GM23338 (cell line): ENCODE measurements at regions not wholly inside any gene's neighbourhood (a gene's known extent, or its start where the extent isn't known, plus 50 kb on each side); places are given as distances from the start of the nearest gene placed in this dataset.

ENCODE experiments used
- ATAC-seq: fragments of 200-7000 bp; cut with Tn5 transposase; 3 replicates; pipeline ENCODE4 v1.9.1; 2020
- DNase-seq: peaks from one replicate; pipeline ENCODE4 v3.0.0-alpha.2; 2015; ENCODE audit warnings: low spot score
- H2AFZ ChIP-seq: fragments of 200-600 bp; sonication (generic); 2 replicates; pipeline ENCODE4 v1.8.0; 2016; ENCODE audit warnings: antibody characterized with exemption, mild to moderate bottlenecking, moderate library complexity
- H3F3A ChIP-seq: fragments of 200-600 bp; sonication (generic); replicated peaks from 2 replicates; pipeline ENCODE4 v1.8.0; 2017; ENCODE audit warnings: antibody characterized with exemption, mixed run types, low read depth
- H3K27ac ChIP-seq: fragments of 200-600 bp; sonication (generic); 2 replicates; pipeline ENCODE4 v1.6.1; 2016; ENCODE audit warnings: low read depth
- H3K27me3 ChIP-seq: fragments of 200-600 bp; sonication (generic); 2 replicates; pipeline ENCODE4 v1.8.0; 2016; ENCODE audit warnings: mild to moderate bottlenecking, mixed run types, moderate library complexity; ENCODE audit not compliant: insufficient read depth
- H3K36me3 ChIP-seq: fragments of 200-600 bp; sonication (generic); 2 replicates; pipeline ENCODE4 v1.8.0; 2016; ENCODE audit warnings: mild to moderate bottlenecking; ENCODE audit not compliant: insufficient read depth
- H3K4me1 ChIP-seq: fragments of 200-600 bp; sonication (generic); 2 replicates; pipeline ENCODE4 v1.8.0; 2016; ENCODE audit warnings: mild to moderate bottlenecking, moderate library complexity; ENCODE audit not compliant: insufficient read depth
- H3K4me2 ChIP-seq: fragments of 200-600 bp; sonication (generic); 2 replicates; pipeline ENCODE4 v1.7.1; 2017; ENCODE audit warnings: mixed run types
- H3K4me3 ChIP-seq: fragments of 200-600 bp; sonication (generic); 2 replicates; pipeline ENCODE4 v1.6.1; 2016; ENCODE audit warnings: mixed run types
- H3K79me2 ChIP-seq: fragments of 200-600 bp; sonication (generic); replicated peaks from 2 replicates; pipeline ENCODE4 v1.8.0; 2017; ENCODE audit warnings: mild to moderate bottlenecking; ENCODE audit not compliant: insufficient read depth
- H3K9me2 ChIP-seq: fragments of 200-600 bp; sonication (generic); 2 replicates; pipeline ENCODE4 v1.8.0; 2017; ENCODE audit not compliant: insufficient read depth
- H4K20me1 ChIP-seq: fragments of 200-600 bp; sonication (generic); replicated peaks from 2 replicates; pipeline ENCODE4 v1.8.0; 2017; ENCODE audit warnings: mild to moderate bottlenecking; ENCODE audit not compliant: insufficient read depth
- H3K27ac Mint-ChIP-seq: 2 replicates; pipeline ENCODE4 v1.8.0; 2020; ENCODE audit warnings: inconsistent platforms, mild to moderate bottlenecking, moderate library complexity, mixed read lengths
- H3K27me3 Mint-ChIP-seq: 3 replicates; pipeline ENCODE4 v1.8.0; 2022; ENCODE audit warnings: low read depth, mild to moderate bottlenecking, moderate library complexity, mixed read lengths, inconsistent platforms; ENCODE audit not compliant: insufficient read depth, poor library complexity
- H3K36me3 Mint-ChIP-seq: 3 replicates; pipeline ENCODE4 v1.8.0; 2021; ENCODE audit warnings: low read depth, mild to moderate bottlenecking, inconsistent platforms, moderate library complexity, mixed read lengths
- H3K4me1 Mint-ChIP-seq: 3 replicates; pipeline ENCODE4 v1.8.0; 2020; ENCODE audit warnings: mild to moderate bottlenecking, inconsistent platforms, mixed read lengths
- H3K4me3 Mint-ChIP-seq: 3 replicates; pipeline ENCODE4 v1.8.0; 2021; ENCODE audit warnings: moderate library complexity, mild to moderate bottlenecking, inconsistent platforms, mixed read lengths
- H3K9me3 Mint-ChIP-seq: 3 replicates; pipeline ENCODE4 v1.8.0; 2020; ENCODE audit warnings: moderate library complexity, mild to moderate bottlenecking, inconsistent platforms, mixed read lengths
- CREB1 ChIP-seq: fragments of 250-450 bp; sonication (Bioruptor Pico); IDR thresholded peaks from 2 replicates; pipeline ENCODE4 v1.5.0; 2020; ENCODE audit warnings: low read depth, mild to moderate bottlenecking, moderate library complexity
- EZH2 ChIP-seq: fragments of 200-600 bp; sonication (generic); IDR thresholded peaks from one replicate; pipeline ENCODE4 v1.8.0; 2017; ENCODE audit warnings: antibody characterized with exemption, mild to moderate bottlenecking, low read depth; ENCODE audit not compliant: unreplicated experiment
- NANOG ChIP-seq: IDR thresholded peaks from 2 replicates; pipeline ENCODE4 v1.6.1; 2016; ENCODE audit warnings: antibody characterized with exemption, borderline replicate concordance
- POLR2AphosphoS5 ChIP-seq: IDR thresholded peaks from 2 replicates; pipeline ENCODE4 v1.6.1; 2016; ENCODE audit warnings: antibody characterized with exemption, low read depth
- STAT1 ChIP-seq: IDR thresholded peaks from one replicate; pipeline ENCODE4 v1.6.1; 2016; ENCODE audit warnings: antibody characterized with exemption; ENCODE audit not compliant: unreplicated experiment
- ZNF114 ChIP-seq: fragments of 250-450 bp; sonication (Bioruptor Pico); IDR thresholded peaks from 2 replicates; pipeline ENCODE4 v1.5.0; 2020; ENCODE audit warnings: mild to moderate bottlenecking, moderate library complexity
- ZNF331 ChIP-seq: fragments of 250-450 bp; sonication (Bioruptor Pico); IDR thresholded peaks from 2 replicates; pipeline ENCODE4 v1.5.0; 2020; ENCODE audit warnings: low read depth, mild to moderate bottlenecking, moderate library complexity
- TF ChIP-seq, protein P1 (sequence below): IDR thresholded peaks from one replicate; pipeline ENCODE4 v1.6.1; 2018; ENCODE audit warnings: antibody characterized with exemption; ENCODE audit not compliant: unreplicated experiment
- TF ChIP-seq, protein P2 (sequence below), 2 experiments: fragments of 200-600 bp in 1 of 2; sonication (generic) in 1 of 2; conservative IDR thresholded peaks; 2 replicates each; pipeline versions ENCODE4 v1.5.1 to v1.6.1; 2016 to 2017; ENCODE audit warnings: antibody characterized with exemption in 2 of 2, low read depth in 2 of 2, mild to moderate bottlenecking in 2 of 2, moderate library complexity in 1 of 2
- TF ChIP-seq, protein P3 (sequence below): IDR thresholded peaks from 2 replicates; pipeline ENCODE4 v1.6.1; 2016; ENCODE audit warnings: antibody characterized with exemption

DNA sequence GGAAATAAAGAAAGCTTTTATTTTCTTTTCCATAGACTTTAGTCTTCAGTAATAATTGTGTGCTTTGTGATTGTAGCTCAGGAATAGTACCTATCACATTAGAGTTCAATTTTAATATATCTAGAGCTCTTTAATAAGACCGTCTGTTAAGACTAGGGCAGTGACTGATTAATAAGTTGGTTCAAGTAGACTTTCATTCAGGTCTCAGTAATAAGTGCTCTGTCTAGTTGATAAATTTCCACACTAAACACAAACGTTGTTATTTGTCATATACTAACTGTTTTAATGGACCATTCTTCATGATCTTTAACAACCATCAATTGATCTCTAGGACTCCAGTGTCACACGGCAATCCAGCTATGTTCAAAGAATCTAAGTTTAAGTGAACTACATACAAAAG, 474.5 kb upstream of the ADGRL2 start:
- no peak overlapping the region for H3K4me3 Mint-ChIP-seq
- H3K36me3 Mint-ChIP-seq, result no peaks in the 10 kb centered on the region
- Histone ChIP-seq H3K4me3 (no peak overlapping the region), H3K4me1 (peaks cover 18% of the 10 kb centered on the region), H4K20me1 (no peaks in the 10 kb centered on the region), H3K4me2 (no peak overlapping the region), H2AFZ (no peak overlapping the region), H3K9me2 (no peaks in the 10 kb centered on the region), H3K27me3 (no peaks in the 10 kb centered on the region), H3K27ac (no peak overlapping the region), H3K79me2 (no peaks in the 10 kb centered on the region), H3K36me3 (no peaks in the 10 kb centered on the region), H3F3A (no peaks in the 10 kb centered on the region)
- H3K9me3 Mint-ChIP-seq, result no peaks in the 10 kb centered on the region
- ATAC-seq (no peak), DNase-seq (no peak)
- H3K27me3 Mint-ChIP-seq, result peaks cover 1% of the 10 kb centered on the region
- H3K27ac Mint-ChIP-seq, result no peak overlapping the region; the same call in 1 of the 2 replicates
- peaks cover 32% of the 10 kb centered on the region for H3K4me1 Mint-ChIP-seq
- TF ChIP-seq, protein P1, sequence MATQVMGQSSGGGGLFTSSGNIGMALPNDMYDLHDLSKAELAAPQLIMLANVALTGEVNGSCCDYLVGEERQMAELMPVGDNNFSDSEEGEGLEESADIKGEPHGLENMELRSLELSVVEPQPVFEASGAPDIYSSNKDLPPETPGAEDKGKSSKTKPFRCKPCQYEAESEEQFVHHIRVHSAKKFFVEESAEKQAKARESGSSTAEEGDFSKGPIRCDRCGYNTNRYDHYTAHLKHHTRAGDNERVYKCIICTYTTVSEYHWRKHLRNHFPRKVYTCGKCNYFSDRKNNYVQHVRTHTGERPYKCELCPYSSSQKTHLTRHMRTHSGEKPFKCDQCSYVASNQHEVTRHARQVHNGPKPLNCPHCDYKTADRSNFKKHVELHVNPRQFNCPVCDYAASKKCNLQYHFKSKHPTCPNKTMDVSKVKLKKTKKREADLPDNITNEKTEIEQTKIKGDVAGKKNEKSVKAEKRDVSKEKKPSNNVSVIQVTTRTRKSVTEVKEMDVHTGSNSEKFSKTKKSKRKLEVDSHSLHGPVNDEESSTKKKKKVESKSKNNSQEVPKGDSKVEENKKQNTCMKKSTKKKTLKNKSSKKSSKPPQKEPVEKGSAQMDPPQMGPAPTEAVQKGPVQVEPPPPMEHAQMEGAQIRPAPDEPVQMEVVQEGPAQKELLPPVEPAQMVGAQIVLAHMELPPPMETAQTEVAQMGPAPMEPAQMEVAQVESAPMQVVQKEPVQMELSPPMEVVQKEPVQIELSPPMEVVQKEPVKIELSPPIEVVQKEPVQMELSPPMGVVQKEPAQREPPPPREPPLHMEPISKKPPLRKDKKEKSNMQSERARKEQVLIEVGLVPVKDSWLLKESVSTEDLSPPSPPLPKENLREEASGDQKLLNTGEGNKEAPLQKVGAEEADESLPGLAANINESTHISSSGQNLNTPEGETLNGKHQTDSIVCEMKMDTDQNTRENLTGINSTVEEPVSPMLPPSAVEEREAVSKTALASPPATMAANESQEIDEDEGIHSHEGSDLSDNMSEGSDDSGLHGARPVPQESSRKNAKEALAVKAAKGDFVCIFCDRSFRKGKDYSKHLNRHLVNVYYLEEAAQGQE, result no peak

DNA sequence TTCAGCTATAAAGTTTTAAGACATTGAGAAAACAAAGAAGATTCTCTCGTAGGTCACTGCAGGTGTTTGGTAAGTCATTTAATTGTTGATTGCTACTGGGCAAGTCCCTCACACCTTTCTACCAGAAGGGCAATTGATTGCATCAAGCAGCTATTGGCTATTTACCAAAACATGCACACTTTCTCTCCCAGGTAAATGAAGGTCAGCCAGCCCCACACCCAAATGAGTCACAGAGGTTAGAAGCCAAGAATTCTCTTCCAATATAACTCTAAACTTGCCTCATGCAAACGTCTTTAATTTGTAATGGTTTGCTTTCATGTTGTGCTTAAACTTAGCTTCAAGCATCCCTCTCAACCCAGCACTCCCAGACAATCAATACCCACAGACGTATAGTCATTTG, 475.3 kb upstream of the ADGRL2 start:
- Mint-ChIP-seq H3K27me3 (peaks cover 1% of the 10 kb centered on the region), H3K4me3 (no peak overlapping the region)
- no peaks in the 10 kb centered on the region; the same call in 1 of the 2 replicates for H3K9me2 ChIP-seq
- TF ChIP-seq, protein P2, sequence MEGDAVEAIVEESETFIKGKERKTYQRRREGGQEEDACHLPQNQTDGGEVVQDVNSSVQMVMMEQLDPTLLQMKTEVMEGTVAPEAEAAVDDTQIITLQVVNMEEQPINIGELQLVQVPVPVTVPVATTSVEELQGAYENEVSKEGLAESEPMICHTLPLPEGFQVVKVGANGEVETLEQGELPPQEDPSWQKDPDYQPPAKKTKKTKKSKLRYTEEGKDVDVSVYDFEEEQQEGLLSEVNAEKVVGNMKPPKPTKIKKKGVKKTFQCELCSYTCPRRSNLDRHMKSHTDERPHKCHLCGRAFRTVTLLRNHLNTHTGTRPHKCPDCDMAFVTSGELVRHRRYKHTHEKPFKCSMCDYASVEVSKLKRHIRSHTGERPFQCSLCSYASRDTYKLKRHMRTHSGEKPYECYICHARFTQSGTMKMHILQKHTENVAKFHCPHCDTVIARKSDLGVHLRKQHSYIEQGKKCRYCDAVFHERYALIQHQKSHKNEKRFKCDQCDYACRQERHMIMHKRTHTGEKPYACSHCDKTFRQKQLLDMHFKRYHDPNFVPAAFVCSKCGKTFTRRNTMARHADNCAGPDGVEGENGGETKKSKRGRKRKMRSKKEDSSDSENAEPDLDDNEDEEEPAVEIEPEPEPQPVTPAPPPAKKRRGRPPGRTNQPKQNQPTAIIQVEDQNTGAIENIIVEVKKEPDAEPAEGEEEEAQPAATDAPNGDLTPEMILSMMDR (conservative IDR thresholded peaks at IDR 0.05; ENCODE audit: low read depth in 2 of 2), result no peak
- TF ChIP-seq NANOG (no peak), ZNF114 (CRISPR knock-in tag) (no peak), POLR2AphosphoS5 (no peak), STAT1 (no peak), CREB1 (no peak), EZH2 (no peak), ZNF331 (CRISPR knock-in tag) (no peak)
- TF ChIP-seq, protein P3, sequence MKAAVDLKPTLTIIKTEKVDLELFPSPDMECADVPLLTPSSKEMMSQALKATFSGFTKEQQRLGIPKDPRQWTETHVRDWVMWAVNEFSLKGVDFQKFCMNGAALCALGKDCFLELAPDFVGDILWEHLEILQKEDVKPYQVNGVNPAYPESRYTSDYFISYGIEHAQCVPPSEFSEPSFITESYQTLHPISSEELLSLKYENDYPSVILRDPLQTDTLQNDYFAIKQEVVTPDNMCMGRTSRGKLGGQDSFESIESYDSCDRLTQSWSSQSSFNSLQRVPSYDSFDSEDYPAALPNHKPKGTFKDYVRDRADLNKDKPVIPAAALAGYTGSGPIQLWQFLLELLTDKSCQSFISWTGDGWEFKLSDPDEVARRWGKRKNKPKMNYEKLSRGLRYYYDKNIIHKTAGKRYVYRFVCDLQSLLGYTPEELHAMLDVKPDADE, result no peak

More for the DNA sequence above, 475.3 kb upstream of the ADGRL2 start:
- Histone ChIP-seq H3K4me1 (peaks cover 18% of the 10 kb centered on the region), H3K4me2 (no peak overlapping the region), H3K79me2 (no peaks in the 10 kb centered on the region), H3K4me3 (no peak overlapping the region), H3K27ac (no peak overlapping the region), H3F3A (no peaks in the 10 kb centered on the region), H3K27me3 (no peaks in the 10 kb centered on the region), H4K20me1 (no peaks in the 10 kb centered on the region), H3K36me3 (no peaks in the 10 kb centered on the region), H2AFZ (peak overlapping the region; percentile 11; the same call in 1 of the 2 replicates)
- no peaks in the 10 kb centered on the region for H3K9me3 Mint-ChIP-seq
- peaks cover 32% of the 10 kb centered on the region for H3K4me1 Mint-ChIP-seq
- H3K27ac Mint-ChIP-seq, result no peak overlapping the region
- ATAC-seq (no peak), DNase-seq (no peak)
- H3K36me3 Mint-ChIP-seq, result no peaks in the 10 kb centered on the region
